Posterior vena cava (tissue), 2 donors: ENCODE measurements at regions not wholly inside any gene's neighbourhood (a gene's known extent, or its start where the extent isn't known, plus 50 kb on each side); places are given as distances from the start of the nearest gene placed in this dataset.
"Not testable (repeated sequence)": the region's sequence is repeated elsewhere in the genome, so short reads cannot be mapped to it uniquely, and the experiment has no call there.

Experiments
- DNase-seq: peaks from one replicate; pipeline ENCODE4 v3.0.0-alpha.2; 2020; ENCODE audit warnings: low spot score
- intact Hi-C, 2 donors: fragments of 100-400 bp; cut with DNase I; formaldehyde crosslinking; loops; one replicate each; pipeline versions ENCODE4 v1.14.1 to v1.14.2; 2022 to 2023
- donor health status: DM: yes; HTN: yes; CAD: no.
- donor health status: DM: yes; HTN: yes; CAD: no.

GRCh38 chr9:66278809-66279208 is 541.9 kb downstream of the FOXD4L4 start:
- intact Hi-C loops, DNase-seq: not testable (repeated sequence)
